ENCODE measurements at regions not wholly inside any gene's neighbourhood (a gene's known extent, or its start where the extent isn't known, plus 50 kb on each side); places are given as distances from the start of the nearest gene placed in this dataset.
"Not testable (repeated sequence)": the region's sequence is repeated elsewhere in the genome, so short reads cannot be mapped to it uniquely, and the experiment has no call there.

DNA sequence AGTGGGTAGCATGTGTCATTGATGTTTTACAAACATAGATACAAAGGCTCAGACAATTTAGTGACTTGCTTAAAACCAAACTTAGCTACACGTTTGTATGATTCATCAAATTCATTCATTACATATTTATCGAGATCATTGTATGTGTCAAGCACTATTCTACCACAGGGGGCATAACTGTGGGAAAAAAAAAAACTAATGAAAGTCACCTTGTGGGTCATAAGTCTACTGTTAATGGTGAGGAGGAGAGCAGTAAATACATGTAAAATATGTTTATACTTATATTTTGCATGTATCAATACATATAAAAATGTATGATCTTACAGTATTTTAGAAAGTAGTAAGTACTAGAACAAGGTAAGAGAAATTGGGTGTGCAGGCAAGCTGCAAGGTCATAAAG is 933.8 kb downstream of the IPMK start:
- DNase-seq: no peak

DNA sequence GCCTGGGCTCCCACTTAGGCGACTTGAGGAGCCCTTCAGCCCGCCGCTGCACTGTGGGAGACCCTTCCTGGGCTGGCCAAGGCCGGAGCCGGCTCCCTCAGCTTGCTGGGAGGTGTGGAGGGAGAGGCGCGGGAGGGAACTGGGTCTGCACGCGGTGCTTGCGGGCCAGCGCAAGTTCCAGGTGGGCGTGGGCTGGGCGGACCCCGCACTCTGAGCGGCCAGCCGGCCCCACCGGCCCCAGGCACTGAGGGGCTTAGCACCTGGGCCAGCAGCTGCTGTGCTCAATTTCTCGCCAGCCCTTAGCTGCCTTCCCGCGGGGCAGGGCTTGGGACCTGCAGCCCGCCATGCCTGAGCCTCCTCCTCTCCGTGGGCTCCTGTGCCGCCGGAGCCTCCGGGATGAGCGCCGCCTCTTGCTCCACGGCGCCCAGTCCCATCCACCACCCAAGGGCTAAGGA is 946.3 kb downstream of the IPMK start:
- not testable (repeated sequence) for DNase-seq

DNA sequence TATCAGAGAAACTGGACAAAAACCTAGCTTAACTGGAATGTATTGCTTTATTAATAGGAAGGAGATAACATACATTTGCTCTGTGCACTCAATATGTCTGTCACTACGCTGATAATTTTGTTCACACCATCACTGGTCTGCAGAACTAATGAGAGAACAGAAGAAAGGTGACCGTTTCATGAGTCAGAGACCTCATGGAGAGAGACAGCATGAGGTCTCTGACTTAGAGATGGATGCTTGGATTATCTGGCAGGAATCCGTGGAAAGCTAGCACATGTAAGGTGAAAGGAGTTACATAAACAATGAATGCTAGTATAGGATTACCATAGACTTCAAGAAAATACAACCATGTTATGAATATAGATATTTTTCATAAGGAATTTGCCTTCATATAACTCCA is 947.3 kb downstream of the IPMK start:
- no peak for DNase-seq

DNA sequence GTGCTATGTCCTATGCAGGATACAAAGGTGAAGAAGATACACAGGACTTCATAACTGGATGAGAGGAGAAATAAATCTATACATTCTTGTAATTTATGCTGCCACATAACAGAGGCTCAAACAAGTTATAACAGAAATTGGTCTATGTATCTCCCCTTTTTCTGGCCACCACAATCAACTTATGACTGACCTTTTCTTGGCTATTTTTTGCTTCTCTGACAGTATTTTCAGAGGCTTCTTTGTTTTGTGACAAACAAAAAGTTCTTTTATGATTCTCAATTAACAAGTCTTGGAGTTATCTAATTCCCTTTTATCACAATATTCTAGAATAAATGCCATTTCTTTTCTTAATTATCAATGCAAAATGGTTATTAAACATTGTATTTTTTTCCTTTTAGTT is 953.0 kb upstream of the ZWINT start:
- DNase-seq: no peak

DNA sequence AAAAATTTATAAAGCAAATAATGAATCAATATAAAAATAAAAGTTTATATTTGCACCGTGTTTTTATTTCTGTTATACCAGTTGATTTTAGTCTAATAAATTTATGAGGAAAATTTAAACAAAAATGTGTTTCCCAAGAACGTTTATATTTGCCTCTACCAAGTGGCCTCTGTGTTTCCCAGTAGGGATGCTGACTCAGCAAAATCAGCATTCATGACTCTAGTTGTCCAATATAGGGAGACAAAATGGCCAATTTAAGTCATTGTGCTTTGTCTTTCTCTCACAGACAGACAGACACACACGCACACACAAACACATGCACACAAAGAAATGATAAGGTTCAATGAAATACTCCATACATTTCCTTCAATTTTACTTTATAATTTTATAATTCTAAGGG is 942.5 kb upstream of the ZWINT start:
- DNase-seq: no peak

DNA sequence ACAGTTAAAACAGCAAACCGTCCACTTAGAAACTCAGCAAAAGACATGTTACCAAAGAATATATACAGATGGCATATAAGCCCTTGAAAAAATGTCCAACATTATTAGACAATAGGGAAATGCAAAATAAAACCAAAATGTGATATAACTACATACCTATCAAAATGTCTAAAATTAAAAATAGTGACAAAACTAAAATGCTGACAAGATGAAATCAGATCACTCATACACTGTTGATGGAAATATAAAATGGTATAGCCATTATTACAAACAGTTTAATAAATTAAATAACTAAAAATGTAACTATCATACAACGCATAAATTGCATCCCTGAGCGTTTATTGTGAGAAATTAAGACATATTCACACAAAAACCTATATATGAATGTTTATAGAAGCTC is 939.7 kb upstream of the ZWINT start:
- DNase-seq: no peak

DNA sequence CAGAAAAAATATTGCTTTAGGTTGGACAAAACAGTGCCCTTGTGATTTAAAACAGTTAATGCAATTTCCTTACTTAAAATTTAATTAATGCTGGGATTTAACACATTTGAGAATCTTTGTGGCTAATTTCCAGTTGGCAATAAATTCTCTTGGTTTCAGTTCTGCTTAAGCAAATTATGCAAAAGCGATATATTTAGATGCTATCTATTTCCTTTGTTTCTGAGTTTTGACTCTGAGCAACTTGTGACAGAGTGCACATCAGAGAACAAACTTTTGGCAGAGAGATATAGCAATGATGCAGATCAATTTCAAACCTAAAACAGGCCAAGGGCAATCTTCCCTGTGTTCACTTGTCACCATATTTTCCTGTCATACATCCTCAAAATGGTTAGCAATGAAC is 933.6 kb upstream of the ZWINT start:
- DNase-seq: no peak

DNA sequence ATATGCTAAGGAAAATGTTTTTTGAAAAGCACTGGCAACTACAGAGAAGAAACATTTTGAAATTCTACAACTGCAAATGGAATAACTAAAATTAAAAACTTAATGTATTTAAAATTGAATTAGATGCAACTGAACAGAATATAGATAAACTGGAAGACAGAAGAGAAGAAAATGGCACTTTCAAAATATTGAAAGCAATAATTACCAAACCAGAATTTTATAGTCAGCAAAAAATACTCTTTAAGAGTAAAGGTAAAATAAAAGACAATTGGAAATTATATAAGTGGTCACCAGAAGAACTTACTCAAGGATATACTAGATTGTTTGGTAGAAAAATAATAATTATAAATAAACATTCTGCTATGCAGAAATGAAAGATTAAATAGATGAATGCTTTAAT is 927.7 kb upstream of the ZWINT start:
- no peak for DNase-seq

DNA sequence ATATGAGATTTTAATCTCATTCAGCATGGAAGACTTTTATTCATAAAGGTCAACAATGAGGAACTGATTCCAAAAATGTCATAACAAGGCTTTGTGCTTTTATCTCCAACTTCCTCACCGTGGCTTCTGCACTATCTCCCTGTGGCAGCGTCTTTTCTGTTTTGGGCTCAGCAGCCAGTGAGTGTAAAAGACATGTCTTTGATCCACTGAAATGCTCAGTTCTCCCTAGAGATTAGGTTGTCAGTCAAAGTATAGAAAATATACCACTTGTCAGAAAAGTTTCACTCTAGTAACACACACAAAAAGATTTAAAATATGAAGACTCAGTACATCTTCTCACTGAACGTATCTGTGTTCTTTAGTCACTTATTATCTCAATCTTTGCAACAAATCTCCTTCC is 901.8 kb upstream of the ZWINT start:
- no peak for DNase-seq

DNA sequence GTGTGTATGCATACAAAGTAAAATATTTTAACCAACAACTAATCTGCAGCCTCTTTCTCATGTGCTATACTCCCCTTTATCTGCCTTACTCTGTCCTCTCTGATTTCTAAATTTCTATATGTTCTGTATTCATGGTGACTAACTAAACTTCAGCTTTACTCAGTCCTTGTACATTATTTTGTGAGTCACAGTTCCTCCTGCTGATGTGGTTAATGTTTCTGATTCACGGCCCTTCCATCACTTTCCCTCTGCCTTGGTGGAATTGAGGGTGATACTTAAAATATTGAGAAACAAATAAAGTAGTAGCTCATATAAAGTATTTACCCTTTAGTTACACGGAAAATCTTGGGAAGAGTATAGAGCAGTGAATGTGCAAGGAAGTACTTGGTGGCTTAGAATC is 899.1 kb upstream of the ZWINT start:
- no peak for DNase-seq

DNA sequence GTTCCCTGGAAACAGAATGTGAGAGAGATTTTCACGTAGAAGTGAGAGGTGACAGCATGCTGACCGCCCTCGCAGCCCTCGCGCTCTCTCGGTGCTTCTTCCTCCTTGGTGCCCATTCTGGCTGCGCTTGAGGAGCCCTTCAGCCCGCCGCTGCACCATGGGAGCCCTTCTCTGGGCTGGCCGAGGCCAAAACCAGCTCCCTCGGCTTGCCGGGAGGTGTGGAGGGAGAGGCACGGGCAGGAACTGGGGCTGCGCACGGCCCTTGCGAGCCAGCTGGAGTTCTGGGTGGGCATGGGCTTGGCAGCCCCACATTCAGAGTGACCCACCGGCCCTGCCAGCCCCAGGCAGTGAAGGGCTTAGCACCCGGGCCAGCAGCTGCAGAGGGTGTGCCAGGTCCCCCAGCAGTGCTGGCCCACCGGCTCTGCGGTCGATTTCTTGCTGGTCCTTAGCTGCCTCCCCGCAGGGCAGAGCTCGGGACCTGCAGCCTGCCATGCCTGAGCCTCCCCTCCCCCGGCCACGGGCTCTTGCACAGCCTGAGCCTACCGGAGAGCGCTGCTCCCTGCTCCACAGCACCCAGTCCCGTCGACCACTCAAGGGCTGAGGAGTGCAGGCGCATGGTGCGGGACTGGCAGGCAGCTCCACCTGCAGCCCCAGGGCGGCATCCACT is 888.7 kb upstream of the ZWINT start:
- DNase-seq: no peak

DNA sequence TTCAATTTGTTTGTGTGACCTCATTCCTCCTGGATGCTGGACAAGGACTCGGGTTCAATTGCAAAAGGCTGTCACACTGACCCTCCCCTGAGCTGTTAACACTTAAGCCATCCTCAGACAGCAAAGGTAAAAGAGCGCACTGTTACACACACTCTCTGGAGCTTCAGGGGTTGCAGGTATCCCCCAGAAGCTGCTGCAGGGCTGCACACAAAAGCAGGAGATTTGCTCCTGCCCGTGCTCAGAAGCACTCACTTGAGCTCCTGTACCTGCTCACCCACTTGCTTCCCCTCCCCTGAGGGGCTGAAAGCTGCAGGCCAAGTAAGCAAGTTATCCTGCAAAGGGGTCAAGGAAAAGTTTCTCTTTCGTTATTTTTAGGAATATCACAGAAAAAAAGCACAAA is 886.2 kb upstream of the ZWINT start:
- no peak for DNase-seq

DNA sequence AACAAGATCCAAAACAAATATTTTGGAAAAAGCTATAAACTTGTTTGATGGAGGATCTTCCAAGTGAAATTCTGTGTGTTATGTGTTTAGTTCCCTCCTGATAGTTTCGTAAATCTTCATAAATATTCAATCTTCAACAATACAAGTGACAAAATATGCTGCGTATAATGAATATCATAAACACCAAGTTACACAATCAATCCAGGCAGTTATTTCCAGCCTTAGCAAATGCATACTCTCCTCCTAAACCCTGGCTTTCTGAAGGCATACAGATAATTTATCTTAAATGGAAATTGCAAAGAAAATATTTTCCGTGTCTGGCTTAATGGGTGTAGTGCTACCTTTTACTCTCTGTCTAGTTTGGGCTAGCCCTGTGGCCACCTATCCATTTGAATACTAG is 864.9 kb upstream of the ZWINT start:
- DNase-seq: no peak

DNA sequence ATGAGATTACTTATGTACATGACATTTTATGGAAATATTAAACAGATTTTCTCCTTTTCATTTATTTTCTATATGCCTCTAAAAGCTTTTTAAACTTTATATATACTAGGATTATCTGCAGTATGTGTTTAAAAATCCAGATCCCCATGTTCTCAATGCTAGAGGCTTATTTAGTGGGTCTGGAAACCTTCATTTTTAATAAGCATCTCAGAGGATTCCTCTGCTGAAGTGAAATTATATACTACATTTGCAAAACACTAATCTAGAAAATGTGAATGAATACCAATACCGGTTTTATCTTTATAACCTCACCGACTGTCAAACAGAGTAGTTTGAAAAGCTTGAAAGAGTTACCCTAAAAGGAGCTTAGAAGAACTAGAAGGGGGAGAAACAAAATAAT is 863.8 kb upstream of the ZWINT start:
- no peak for DNase-seq

DNA sequence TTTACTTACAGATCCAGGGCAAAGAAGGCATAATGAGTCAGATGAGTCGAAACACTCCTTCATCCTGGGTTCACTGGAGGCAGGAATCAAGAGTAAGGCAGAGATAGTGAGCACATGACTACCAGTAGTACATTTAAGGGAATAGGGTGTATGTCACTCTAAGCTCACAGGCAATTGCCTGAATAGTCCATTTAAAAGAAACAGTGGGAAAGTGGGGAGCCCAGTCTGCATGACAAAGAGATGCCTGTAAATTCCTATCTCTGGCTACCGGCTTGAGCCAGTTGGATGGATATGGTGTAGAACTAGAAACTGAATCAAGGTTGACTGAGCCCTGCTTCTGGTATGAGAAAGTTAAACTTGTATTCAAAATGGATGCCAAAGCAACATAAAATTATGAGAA is 861.5 kb upstream of the ZWINT start:
- DNase-seq: no peak

DNA sequence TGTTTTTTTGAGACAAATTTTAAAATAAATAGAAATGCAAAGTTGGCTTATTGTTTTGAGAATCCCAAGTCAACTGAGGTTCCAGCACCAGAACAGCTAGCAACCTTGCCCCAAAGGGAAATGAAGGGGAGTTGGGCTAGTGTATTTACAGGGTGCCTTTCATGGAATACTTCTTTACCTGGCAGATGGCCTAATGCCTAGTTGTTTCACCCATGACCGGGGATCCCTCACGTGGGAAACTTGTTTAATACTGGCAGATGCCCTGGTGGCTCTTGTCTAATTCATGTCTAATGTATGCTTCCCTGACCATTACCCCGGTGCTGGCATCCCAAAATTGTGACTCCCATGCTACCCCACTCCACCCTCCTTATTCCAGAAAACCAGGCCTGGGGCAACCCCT is 861.1 kb upstream of the ZWINT start:
- DNase-seq: no peak

DNA sequence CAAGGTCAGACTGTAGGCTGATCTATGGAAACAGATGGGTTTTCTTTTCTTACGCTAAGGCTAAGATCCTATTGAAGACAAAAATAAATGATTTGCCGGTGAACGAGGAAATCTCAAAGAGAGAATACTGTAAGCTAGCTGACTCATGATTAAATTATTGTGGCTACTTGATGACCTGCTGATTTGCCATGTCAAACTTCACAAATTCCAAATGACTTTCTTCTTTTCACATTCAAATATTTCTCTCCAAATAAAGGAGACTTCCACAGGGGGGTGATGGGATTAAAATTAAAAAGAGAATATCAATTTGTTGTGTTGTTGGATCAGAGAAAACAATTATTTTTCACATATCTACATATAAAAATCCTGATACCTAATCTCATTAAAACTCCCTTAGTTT is 860.6 kb upstream of the ZWINT start:
- no peak for DNase-seq

DNA sequence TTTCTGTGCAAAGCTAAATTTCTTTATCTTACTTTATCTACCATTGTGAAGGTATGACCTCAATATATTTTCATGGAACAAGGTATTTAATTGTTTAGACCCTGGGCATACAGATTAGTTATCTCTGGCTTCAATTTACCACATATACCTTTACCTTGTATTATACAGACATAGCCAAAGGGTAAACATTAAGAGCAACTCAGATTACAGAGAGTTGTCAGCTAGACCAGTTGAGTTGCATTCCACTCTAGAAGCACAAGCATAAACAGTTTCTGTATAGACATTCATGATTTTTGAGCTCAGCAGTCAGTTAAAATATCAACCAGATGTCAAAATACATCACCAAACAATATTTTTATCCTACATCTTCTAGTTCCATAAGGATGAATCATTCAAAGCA is 857.3 kb upstream of the ZWINT start:
- DNase-seq: peak; percentile 11

DNA sequence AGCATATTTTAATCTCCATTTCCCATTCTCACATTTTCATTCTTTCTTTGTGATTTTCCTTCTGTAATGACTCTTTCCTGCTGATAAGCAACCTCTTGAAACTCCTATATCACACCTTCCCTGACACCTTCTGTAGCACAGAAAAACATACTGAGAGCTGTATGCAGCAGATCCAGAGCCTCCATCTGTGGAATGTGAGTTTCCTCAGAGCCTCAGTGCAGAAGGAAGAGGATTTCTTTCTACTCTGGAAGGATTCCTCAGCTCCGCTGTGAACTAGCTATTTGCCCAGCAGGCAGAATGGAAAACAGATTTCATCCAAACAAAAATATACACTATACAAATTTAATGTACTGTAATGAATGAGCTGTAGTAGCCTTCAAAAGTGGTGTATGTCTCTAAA is 841.3 kb upstream of the ZWINT start:
- DNase-seq: no peak

DNA sequence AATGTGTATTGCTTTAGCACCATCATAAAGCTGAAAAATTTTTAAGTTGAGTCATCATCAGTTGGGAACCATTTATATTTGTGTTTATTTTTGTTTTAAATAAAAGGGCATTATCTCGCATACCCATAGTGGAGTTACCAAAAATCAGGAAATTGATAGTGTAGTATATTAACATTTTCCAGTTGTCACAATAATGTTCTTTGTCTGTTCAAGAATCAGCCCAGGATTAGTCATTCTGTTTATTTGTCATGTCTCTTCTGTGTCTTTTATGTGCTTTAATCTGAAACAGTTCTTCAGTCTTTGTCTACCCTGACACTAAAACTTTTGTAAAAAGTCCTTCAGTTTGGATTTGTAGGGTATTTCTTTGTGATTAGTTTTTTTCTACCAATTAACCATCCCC is 827.8 kb upstream of the ZWINT start:
- no peak for DNase-seq

DNA sequence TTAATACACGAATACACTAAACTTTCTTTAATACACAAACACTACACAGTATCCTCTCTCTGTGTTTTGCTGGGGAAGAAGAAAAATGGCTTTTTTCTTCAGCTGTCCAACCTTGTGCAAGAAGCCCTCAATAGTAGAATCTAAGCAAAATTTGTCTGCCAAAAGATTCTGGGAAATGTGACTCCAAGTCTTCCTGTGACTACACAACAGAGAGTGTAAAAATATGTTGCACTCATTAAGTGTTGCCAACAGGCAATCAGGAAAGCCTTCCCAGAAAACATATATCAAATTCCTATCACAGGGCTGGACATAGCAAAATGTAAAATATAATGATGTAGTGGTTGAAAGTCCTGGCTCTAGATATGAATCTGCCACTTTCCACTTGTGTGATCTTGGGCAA is 825.1 kb upstream of the ZWINT start:
- no peak for DNase-seq

DNA sequence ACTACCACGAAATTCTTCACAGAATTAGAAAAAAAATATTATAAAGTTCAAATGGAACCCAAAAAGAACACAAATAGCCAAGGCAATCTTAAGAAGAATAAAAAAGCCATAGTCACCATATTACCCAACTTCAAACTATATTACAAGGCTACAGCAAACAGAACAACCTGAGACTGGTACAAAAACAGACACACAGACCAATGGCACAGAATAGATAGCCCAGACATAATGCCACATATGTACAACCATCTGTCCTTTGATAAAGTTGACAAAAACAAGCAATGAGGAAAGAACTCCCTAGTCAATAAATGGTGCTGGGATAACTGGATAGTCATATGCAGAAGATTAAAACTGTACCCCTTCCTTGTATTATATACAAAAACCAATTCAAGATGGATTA is 808.5 kb upstream of the ZWINT start:
- no peak for DNase-seq

DNA sequence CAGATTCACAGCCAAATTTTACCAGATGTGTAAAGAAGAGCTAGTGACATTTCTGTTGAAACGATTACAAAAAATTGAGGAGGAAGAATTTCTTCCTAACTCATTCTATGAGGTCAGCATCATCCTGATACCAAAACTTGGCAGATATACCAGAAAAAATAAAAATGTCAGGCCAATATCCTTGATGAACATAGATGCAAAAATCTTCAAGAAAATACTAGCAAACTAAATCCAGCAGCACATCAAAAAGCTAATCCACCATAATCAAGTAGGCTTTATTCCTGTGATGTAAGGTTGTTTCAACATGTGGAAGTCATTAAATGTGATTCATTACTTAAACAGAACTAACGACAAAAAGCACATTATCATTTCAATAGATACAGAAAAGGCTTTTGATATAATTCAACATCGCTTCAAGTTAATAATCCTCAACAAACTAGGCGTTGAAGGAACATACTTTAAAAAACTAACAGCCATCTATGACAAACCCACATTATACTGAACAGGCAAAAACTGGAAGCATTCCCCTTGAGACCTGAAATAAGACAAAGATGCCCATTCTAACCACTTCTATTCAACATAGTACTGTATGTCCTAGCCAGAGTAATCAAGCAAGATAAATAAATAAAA is 807.7 kb upstream of the ZWINT start:
- peak; percentile 17 for DNase-seq

DNA sequence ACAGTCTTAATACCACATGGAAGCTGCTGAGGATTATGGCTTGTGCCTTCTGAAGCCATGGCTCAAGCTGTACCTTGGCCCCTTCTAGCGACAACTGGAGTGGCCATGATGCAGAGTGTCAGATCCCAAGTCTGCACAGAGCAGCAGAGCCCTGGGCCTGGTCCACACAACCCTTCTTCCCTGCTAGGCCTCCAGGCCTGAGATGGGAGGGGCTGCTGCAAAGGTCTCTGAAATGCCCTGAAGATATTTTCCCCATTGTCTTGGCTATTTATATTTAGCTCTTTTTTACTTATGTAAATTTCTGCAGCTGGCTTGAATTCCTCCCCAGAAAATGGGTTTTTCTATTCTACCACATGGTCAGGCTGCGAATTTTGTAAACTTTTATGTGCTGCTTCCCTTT is 804.6 kb upstream of the ZWINT start:
- no peak for DNase-seq

DNA sequence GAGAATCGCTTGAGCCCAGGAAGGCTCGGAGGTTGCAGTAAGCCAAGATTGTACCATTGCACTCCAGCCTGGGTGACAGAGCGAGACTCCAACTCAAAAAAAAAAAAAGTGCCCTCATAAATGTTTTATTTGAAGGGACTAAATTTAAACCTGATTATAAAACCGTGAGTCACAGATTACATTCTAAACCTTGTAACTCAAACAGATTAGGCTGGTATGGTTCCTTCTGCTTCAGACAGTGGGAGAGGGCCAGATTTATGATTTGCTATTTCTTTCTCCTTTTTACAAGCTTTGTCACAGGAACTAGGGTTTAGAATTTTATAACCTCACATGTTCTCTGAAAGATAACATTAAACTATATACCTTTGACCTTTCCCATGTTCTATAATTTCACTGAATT is 801.2 kb upstream of the ZWINT start:
- no peak for DNase-seq

Data from tongue (tissue), 1 donor.